ENCODE measurements at regions not wholly inside any gene's neighbourhood (a gene's known extent, or its start where the extent isn't known, plus 50 kb on each side); places are given as distances from the start of the nearest gene placed in this dataset.

GRCh38 chr5:141762316-141762715, 80.3 kb upstream of the ARAP3 start:
- 43 to 50% methylated on average over 11 of the region's 11 CpGs for WGBS, 2 donors
- intact Hi-C loops (cut with DNase I; ENCODE audit: low total_unique reads), result no loop called here
- no peak for TF ChIP-seq POLR2A (IDR thresholded peaks at IDR 0.05)
- TF ChIP-seq CTCF (IDR thresholded peaks at IDR 0.05), result no peak
- DNase-seq (ENCODE audit: low spot score in 2 of 2), result no peak
- H3K4me3 ChIP-seq (ENCODE audit: low read depth, poor library complexity, severe bottlenecking), result no peak overlapping the region

- DNase-seq (ENCODE audit: low spot score in 2 of 2), result no peak
- no peak overlapping the region for H3K4me3 ChIP-seq (ENCODE audit: low read depth, poor library complexity, severe bottlenecking)
- TF ChIP-seq CTCF (IDR thresholded peaks at IDR 0.05), result no peak
- no peak for TF ChIP-seq POLR2A (IDR thresholded peaks at IDR 0.05)
- intact Hi-C loops (cut with DNase I; ENCODE audit: low total_unique reads), result loop anchor here (2.0 kb wide), 1 partner anchor 44 kb away; no protein-coding TSS in a partner anchor
- 68 to 80% methylated on average over 10 of the region's 10 CpGs for WGBS, 2 donors
Measured at GRCh38 chr5:141760753-141761152, 78.7 kb upstream of the ARAP3 start.

GRCh38 chr5:141760193-141760592, 78.2 kb upstream of the ARAP3 start:
- H3K4me3 ChIP-seq (ENCODE audit: low read depth, poor library complexity, severe bottlenecking), result no peak overlapping the region
- 75 to 85% methylated on average over 4 of the region's 4 CpGs for WGBS, 2 donors
- intact Hi-C loops (cut with DNase I; ENCODE audit: low total_unique reads), result loop anchor here (2.0 kb wide), 1 partner anchor 45 kb away; no protein-coding TSS in a partner anchor
- no peak for TF ChIP-seq CTCF (IDR thresholded peaks at IDR 0.05)
- no peak for TF ChIP-seq POLR2A (IDR thresholded peaks at IDR 0.05)
- no peak for DNase-seq (ENCODE audit: low spot score in 2 of 2)

GRCh38 chr5:141758310-141758998, 76.4 kb upstream of the ARAP3 start:
- H3K4me3 ChIP-seq (ENCODE audit: low read depth, poor library complexity, severe bottlenecking), result no peak overlapping the region
- 25 to 27% methylated on average over 22 of the region's 22 CpGs for WGBS, 2 donors
- TF ChIP-seq CTCF (IDR thresholded peaks at IDR 0.05) (no peak), POLR2A (IDR thresholded peaks at IDR 0.05) (no peak)
- no peak for DNase-seq (ENCODE audit: low spot score in 2 of 2)
- intact Hi-C loops (cut with DNase I; ENCODE audit: low total_unique reads), result no loop called here

GRCh38 chr5:141757402-141757801, 75.4 kb upstream of the ARAP3 start:
- DNase-seq (ENCODE audit: low spot score in 2 of 2), result no peak
- 39 to 52% methylated on average over 6 of the region's 6 CpGs for WGBS, 2 donors
- no peak overlapping the region for H3K4me3 ChIP-seq (ENCODE audit: low read depth, poor library complexity, severe bottlenecking)
- TF ChIP-seq POLR2A (IDR thresholded peaks at IDR 0.05), result no peak
- intact Hi-C loops (cut with DNase I; ENCODE audit: low total_unique reads), result no loop called here

GRCh38 chr5:141756196-141756595, 74.2 kb upstream of the ARAP3 start:
- DNase-seq (ENCODE audit: low spot score in 2 of 2), result no peak
- WGBS, 2 donors, result 63 to 96% methylated on average over 2 to 3 of the region's 3 CpGs
- H3K4me3 ChIP-seq (ENCODE audit: low read depth, poor library complexity, severe bottlenecking), result no peak overlapping the region
- intact Hi-C loops (cut with DNase I; ENCODE audit: low total_unique reads), result no loop called here
- TF ChIP-seq POLR2A (IDR thresholded peaks at IDR 0.05), result no peak
- TF ChIP-seq CTCF (IDR thresholded peaks at IDR 0.05), result no peak
